GM20000 (cell line): ENCODE measurements at regions not wholly inside any gene's neighbourhood (a gene's known extent, or its start where the extent isn't known, plus 50 kb on each side); places are given as distances from the start of the nearest gene placed in this dataset.

Experiments used
- DNase-seq: peaks from one replicate; pipeline ENCODE4 v3.0.0; 2012; ENCODE audit warnings: low spot score
- CTCF ChIP-seq: IDR thresholded peaks from 2 replicates; pipeline ENCODE4 v1.5.1; 2012; ENCODE audit warnings: mild to moderate bottlenecking, control low read depth; ENCODE audit errors: extremely low read depth, missing control alignments

- no peak for TF ChIP-seq CTCF
- no peak for DNase-seq
Observed at GRCh38 chr2:117486081-117486480, 328.4 kb upstream of the DDX18 start.

- no peak for TF ChIP-seq CTCF
- DNase-seq: no peak
Observed at GRCh38 chr2:117492209-117492851, 322.2 kb upstream of the DDX18 start.

GRCh38 chr2:117500721-117501120 is 313.8 kb upstream of the DDX18 start:
- TF ChIP-seq CTCF: no peak
- no peak for DNase-seq

- no peak for DNase-seq
- no peak for TF ChIP-seq CTCF
Observed at GRCh38 chr2:117502121-117502520, 312.4 kb upstream of the DDX18 start.

GRCh38 chr2:117512307-117512706 is 302.2 kb upstream of the DDX18 start:
- no peak for DNase-seq
- no peak for TF ChIP-seq CTCF

- no peak for DNase-seq
- no peak for TF ChIP-seq CTCF
Observed at GRCh38 chr2:117514371-117514770, 300.1 kb upstream of the DDX18 start.

- TF ChIP-seq CTCF: no peak
- DNase-seq: no peak
Observed at GRCh38 chr2:117519238-117519637, 295.3 kb upstream of the DDX18 start.
